Vagina (tissue), 2 donors: ENCODE measurements at regions not wholly inside any gene's neighbourhood (a gene's known extent, or its start where the extent isn't known, plus 50 kb on each side); places are given as distances from the start of the nearest gene placed in this dataset. TPM values are rescaled to one million over a fixed set of nuclear protein-coding genes. Genes with fewer than 3 reads are reported as not detected.

ENCODE experiments used
- DNase-seq, 2 donors: peaks; one replicate each; pipeline ENCODE4 v3.0.0-alpha.2; 2017; ENCODE audit errors: extremely low spot score in 2 of 2
- H3K27ac ChIP-seq: fragments of 200-600 bp; sonication (generic); one replicate; pipeline ENCODE4 v1.5.1; 2019
- H3K27me3 ChIP-seq: fragments of 200-600 bp; sonication (generic); one replicate; pipeline ENCODE4 v1.5.1; 2019
- H3K36me3 ChIP-seq, 2 donors: fragments of 200-600 bp; sonication (generic); one replicate each; pipeline ENCODE4 v1.5.1; 2017 to 2019
- H3K4me1 ChIP-seq: fragments of 200-600 bp; sonication (generic); one replicate; pipeline ENCODE4 v1.5.1; 2019
- H3K4me3 ChIP-seq, 2 donors: fragments of 200-600 bp; sonication (generic); 1 replicate in 1 of 2; 2 replicates in 1 of 2; pipeline ENCODE4 v1.5.1; 2016 to 2019
- H3K9me3 ChIP-seq: fragments of 200-600 bp; sonication (generic); one replicate; pipeline ENCODE4 v1.5.1; 2019
- CTCF ChIP-seq, 3 experiments: fragments of 450-650 bp in 2 of 3; fragments of 200-600 bp in 1 of 3; sonication (generic) in 1 of 3; IDR thresholded peaks; one replicate each; pipeline ENCODE4 v1.5.1; 2017 to 2019; ENCODE audit warnings: antibody characterized with exemption in 3 of 3, mild to moderate bottlenecking in 2 of 3, moderate library complexity in 2 of 3
- POLR2A ChIP-seq, 2 donors: fragments of 450-650 bp; IDR thresholded peaks; one replicate each; pipeline ENCODE4 v1.6.1; 2017; ENCODE audit warnings: antibody characterized with exemption in 2 of 2, mild to moderate bottlenecking in 2 of 2, moderate library complexity in 2 of 2
- POLR2AphosphoS5 ChIP-seq, 2 donors: sonication (generic); formaldehyde crosslinking; IDR thresholded peaks; one replicate each; pipeline ENCODE4 v1.9.0; 2017; ENCODE audit warnings: antibody characterized with exemption in 2 of 2, mild to moderate bottlenecking in 2 of 2, low read depth in 1 of 2; ENCODE audit not compliant: insufficient read depth in 1 of 2
- intact Hi-C: fragments of 100-400 bp; cut with DNase I; formaldehyde crosslinking; loops from one replicate; pipeline ENCODE4 v1.15.1; 2023
- small RNA-seq: library from RNA; depleted of rRNA; stranded (forward); fragments of <200 nt; gene quantifications from one replicate; pipeline ENCODE3, GENCODE V24; 2016

GRCh38 chr15:98586066-98586465 lies 62.3 kb upstream of the IGF1R start:
- intact Hi-C loops: no loop called here
- Histone ChIP-seq H3K27me3 (no peaks in the 10 kb centered on the region), H3K4me3 (no peak overlapping the region), H3K27ac (no peak overlapping the region), H3K4me1 (no peaks in the 10 kb centered on the region), H3K9me3 (no peaks in the 10 kb centered on the region), H3K36me3 (no peaks in the 10 kb centered on the region)
- no peak for DNase-seq
- TF ChIP-seq POLR2A (IDR thresholded peaks at IDR 0.05) (no peak), POLR2AphosphoS5 (IDR thresholded peaks at IDR 0.05; ENCODE audit: insufficient read depth in 1 of 2, low read depth in 1 of 2) (no peak), CTCF (IDR thresholded peaks at IDR 0.05) (no peak)

GRCh38 chr15:98592136-98592535 lies 56.2 kb upstream of the IGF1R start:
- Histone ChIP-seq H3K4me1 (no peaks in the 10 kb centered on the region), H3K27me3 (no peaks in the 10 kb centered on the region), H3K9me3 (no peaks in the 10 kb centered on the region), H3K27ac (no peak overlapping the region), H3K4me3 (no peak overlapping the region), H3K36me3 (no peaks in the 10 kb centered on the region)
- no peak for TF ChIP-seq POLR2AphosphoS5 (IDR thresholded peaks at IDR 0.05; ENCODE audit: insufficient read depth in 1 of 2, low read depth in 1 of 2)
- TF ChIP-seq CTCF (IDR thresholded peaks at IDR 0.05): no peak
- no peak for TF ChIP-seq POLR2A (IDR thresholded peaks at IDR 0.05)
- no peak for DNase-seq
- intact Hi-C loops: no loop called here

GRCh38 chr15:98596131-98596530 lies 52.2 kb upstream of the IGF1R start:
- Histone ChIP-seq H3K27me3 (no peaks in the 10 kb centered on the region), H3K4me1 (peaks cover 12% of the 10 kb centered on the region), H3K4me3 (no peak overlapping the region), H3K36me3 (no peaks in the 10 kb centered on the region), H3K27ac (no peak overlapping the region), H3K9me3 (no peaks in the 10 kb centered on the region)
- intact Hi-C loops: no loop called here
- DNase-seq: no peak
- no peak for TF ChIP-seq POLR2AphosphoS5 (IDR thresholded peaks at IDR 0.05; ENCODE audit: insufficient read depth in 1 of 2, low read depth in 1 of 2)
- TF ChIP-seq POLR2A (IDR thresholded peaks at IDR 0.05): no peak
- TF ChIP-seq CTCF (IDR thresholded peaks at IDR 0.05): no peak

- Histone ChIP-seq H3K4me1 (peaks cover 12% of the 10 kb centered on the region), H3K4me3 (no peak overlapping the region), H3K27ac (no peak overlapping the region), H3K36me3 (no peaks in the 10 kb centered on the region), H3K9me3 (no peaks in the 10 kb centered on the region), H3K27me3 (no peaks in the 10 kb centered on the region)
- TF ChIP-seq POLR2AphosphoS5 (IDR thresholded peaks at IDR 0.05; ENCODE audit: insufficient read depth in 1 of 2, low read depth in 1 of 2) (no peak), CTCF (IDR thresholded peaks at IDR 0.05) (no peak), POLR2A (IDR thresholded peaks at IDR 0.05) (no peak)
- intact Hi-C loops: no loop called here
- DNase-seq: no peak
These were observed 51.4 kb upstream of the IGF1R start for GRCh38 chr15:98596885-98597392.

- intact Hi-C loops: no loop called here
- DNase-seq: no peak
- Histone ChIP-seq H3K4me1 (peaks cover 12% of the 10 kb centered on the region), H3K27me3 (no peaks in the 10 kb centered on the region), H3K36me3 (no peaks in the 10 kb centered on the region), H3K27ac (no peak overlapping the region), H3K4me3 (no peak overlapping the region), H3K9me3 (no peaks in the 10 kb centered on the region)
- TF ChIP-seq POLR2AphosphoS5 (IDR thresholded peaks at IDR 0.05; ENCODE audit: insufficient read depth in 1 of 2, low read depth in 1 of 2): no peak
These were observed 50.7 kb upstream of the IGF1R start for GRCh38 chr15:98597666-98598065.

Small RNA genes lying in the stretch of these regions (small RNA-seq; reads per million reads assigned to genes)
- gene AC022523.2 (not detected), gene RF00026 (not detected), gene RNU6-1186P (not detected)
